HEK293T (cell line): ENCODE measurements at regions not wholly inside any gene's neighbourhood (a gene's known extent, or its start where the extent isn't known, plus 50 kb on each side); places are given as distances from the start of the nearest gene placed in this dataset.

Experiments
- FOXA1 ChIP-seq: fragments of 450-650 bp; IDR thresholded peaks from 2 replicates; pipeline ENCODE4 v1.6.1; 2016; ENCODE audit warnings: mild to moderate bottlenecking
- FOXM1 ChIP-seq: fragments of 450-650 bp; IDR thresholded peaks from 2 replicates; pipeline ENCODE4 v1.6.1; 2017; ENCODE audit warnings: mild to moderate bottlenecking, borderline replicate concordance
- L3MBTL2 ChIP-seq: fragments of 450-650 bp; conservative IDR thresholded peaks from 2 replicates; pipeline ENCODE4 v1.6.1; 2016; ENCODE audit warnings: mild to moderate bottlenecking
- NFRKB ChIP-seq: fragments of 450-650 bp; IDR thresholded peaks from 2 replicates; pipeline ENCODE4 v1.6.1; 2016; ENCODE audit warnings: mild to moderate bottlenecking, moderate library complexity
- SUZ12 ChIP-seq: fragments of 450-650 bp; IDR thresholded peaks from 2 replicates; pipeline ENCODE4 v1.6.1; 2016; ENCODE audit warnings: mild to moderate bottlenecking

DNA sequence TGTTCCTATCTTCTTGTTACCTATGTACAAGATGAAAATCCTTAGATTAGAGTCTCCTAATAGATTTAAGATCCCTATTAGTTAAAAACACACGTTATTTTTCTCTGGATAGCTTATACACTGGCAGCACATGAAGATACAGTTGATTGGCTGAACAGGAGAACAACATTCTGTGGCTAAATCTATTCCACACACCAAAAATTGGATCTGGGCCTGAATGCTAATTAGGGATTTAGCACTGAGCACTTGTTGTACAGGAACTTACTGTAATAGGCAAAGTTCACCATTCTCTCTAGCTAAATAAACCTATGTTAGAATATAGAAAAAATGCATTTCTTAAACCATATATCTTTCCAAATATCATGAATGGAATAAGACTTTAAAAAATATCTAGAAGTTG, 117.1 kb upstream of the PTGFR start:
- no peak for TF ChIP-seq NFRKB
- TF ChIP-seq SUZ12 = no peak
- no peak for TF ChIP-seq L3MBTL2
- TF ChIP-seq FOXM1 = no peak
- no peak for TF ChIP-seq FOXA1
